ENCODE measurements at regions not wholly inside any gene's neighbourhood (a gene's known extent, or its start where the extent isn't known, plus 50 kb on each side); places are given as distances from the start of the nearest gene placed in this dataset.
A peak's percentile ranks its signal among the peaks of the same experiment; 100 is the strongest.

GRCh38 chr2:150188177-150188576, 299.3 kb downstream of the RND3 start:
- TF ChIP-seq CTCF (conservative IDR thresholded peaks at IDR 0.05 in 1 of 2, IDR thresholded peaks at IDR 0.05 in 1 of 2; ENCODE audit: extremely low read depth in 1 of 2, insufficient read depth in 1 of 2, low read depth in 1 of 2, low read length in 2 of 2) (peak in 1 of 2 donors; percentile 35), EZH2 (IDR thresholded peaks at IDR 0.05; ENCODE audit: borderline replicate concordance, low read length) (no peak)
